Lower lobe of right lung (tissue), 2 donors: ENCODE measurements at regions not wholly inside any gene's neighbourhood (a gene's known extent, or its start where the extent isn't known, plus 50 kb on each side); places are given as distances from the start of the nearest gene placed in this dataset.
"Not testable (repeated sequence)": the region's sequence is repeated elsewhere in the genome, so short reads cannot be mapped to it uniquely, and the experiment has no call there.

ENCODE experiments used
- ATAC-seq, 2 donors: fragments of 200-7000 bp; cut with Tn5 transposase; one replicate each; pipeline ENCODE4 v1.9.1; 2020 to 2022; ENCODE audit warnings: mild to moderate bottlenecking in 2 of 2, moderate library complexity in 2 of 2
- DNase-seq: peaks from one replicate; pipeline ENCODE4 v3.0.0-alpha.2; 2020
- H3K27ac ChIP-seq: fragments of 200-600 bp; one replicate; pipeline ENCODE4 v1.8.0; 2022
- H3K27me3 ChIP-seq: fragments of 200-600 bp; one replicate; pipeline ENCODE4 v1.8.0; 2022; ENCODE audit warnings: low read depth
- H3K36me3 ChIP-seq: fragments of 200-600 bp; one replicate; pipeline ENCODE4 v1.8.0; 2022; ENCODE audit warnings: mild to moderate bottlenecking
- H3K4me1 ChIP-seq: fragments of 200-600 bp; one replicate; pipeline ENCODE4 v1.8.0; 2022
- H3K4me3 ChIP-seq: fragments of 200-600 bp; one replicate; pipeline ENCODE4 v1.8.0; 2022; ENCODE audit warnings: mild to moderate bottlenecking
- H3K9me3 ChIP-seq: fragments of 200-600 bp; one replicate; pipeline ENCODE4 v1.8.0; 2022
- CTCF ChIP-seq: fragments of 200-600 bp; IDR thresholded peaks from one replicate; pipeline ENCODE4 v1.8.0; 2022; ENCODE audit warnings: antibody characterized with exemption, mild to moderate bottlenecking
- intact Hi-C: fragments of 100-400 bp; cut with DNase I; formaldehyde crosslinking; loops from one replicate; pipeline ENCODE4 v1.11.0; 2022
- donor health status: DM: no; HTN: yes; CAD: no; lungs with severe emphysema.

DNA sequence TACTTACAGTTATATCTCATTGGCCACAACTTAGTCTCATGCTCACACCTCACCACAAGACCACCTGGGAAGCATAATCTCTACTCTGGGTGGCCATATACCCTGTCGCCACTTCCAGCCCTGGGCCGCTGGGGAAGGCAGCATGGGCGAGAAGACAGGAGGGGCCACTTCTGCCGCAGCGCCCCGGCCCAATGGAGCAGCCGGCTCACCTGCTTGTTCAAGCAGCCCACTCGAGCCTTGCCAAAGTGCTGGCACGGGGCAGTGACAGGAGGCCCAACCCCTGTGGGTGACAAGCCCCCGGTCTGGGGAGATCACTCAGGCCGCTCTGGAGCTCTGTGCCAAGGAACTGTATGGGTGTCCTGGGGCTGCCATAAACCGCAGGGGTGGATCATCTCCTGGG lies 203.4 kb downstream of the CCT8L2 start:
- intact Hi-C loops, ATAC-seq, DNase-seq: not testable (repeated sequence)

DNA sequence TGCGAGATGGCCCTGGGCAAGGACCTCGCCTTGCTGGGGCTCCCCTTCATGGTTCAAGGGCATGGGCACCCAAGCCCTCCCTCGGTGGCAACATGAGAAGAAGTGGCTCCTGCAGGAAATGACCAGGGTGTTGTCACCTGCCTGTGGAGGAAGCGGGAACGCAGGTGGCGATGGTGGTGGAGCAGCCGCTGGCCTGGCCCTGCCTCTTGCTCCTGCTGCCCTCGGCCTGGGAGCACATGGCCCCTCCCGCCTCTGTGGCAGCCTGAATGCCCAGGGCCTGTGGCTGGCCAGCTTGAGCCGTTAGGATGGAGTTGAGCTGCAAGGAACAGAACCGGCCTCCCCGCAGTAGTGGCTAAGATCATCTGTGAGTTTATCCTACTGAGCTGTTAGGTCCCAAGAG lies 204.0 kb downstream of the CCT8L2 start:
- H3K36me3 ChIP-seq, H3K9me3 ChIP-seq, H3K4me1 ChIP-seq, ATAC-seq, intact Hi-C loops, DNase-seq, H3K4me3 ChIP-seq, H3K27me3 ChIP-seq, H3K27ac ChIP-seq: not testable (repeated sequence)

More for the DNA sequence above, 203.4 kb downstream of the CCT8L2 start:
- H3K4me1 ChIP-seq, H3K4me3 ChIP-seq, H3K9me3 ChIP-seq, H3K27me3 ChIP-seq, H3K27ac ChIP-seq, H3K36me3 ChIP-seq: not testable (repeated sequence)

DNA sequence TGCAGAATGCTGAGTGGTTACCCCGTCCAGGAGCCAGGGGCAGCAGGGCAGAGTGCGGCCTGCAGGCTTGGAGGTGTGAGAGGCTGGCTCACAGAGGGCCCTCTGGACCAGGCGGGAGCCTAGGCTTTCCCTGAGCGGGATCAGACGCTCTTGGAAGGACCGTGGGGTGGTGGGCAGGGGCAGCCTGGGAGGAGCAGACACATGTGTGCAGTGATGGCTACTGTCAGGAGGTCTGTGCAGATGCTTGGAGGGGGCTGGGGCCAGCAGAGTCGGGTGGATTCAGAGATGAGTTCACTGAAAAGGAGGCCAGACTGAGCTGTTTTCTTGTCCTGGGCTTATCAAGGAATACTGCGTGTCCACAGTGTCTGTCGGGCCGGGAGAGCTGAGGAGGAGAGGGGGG lies 204.5 kb downstream of the CCT8L2 start:
- intact Hi-C loops: not testable (repeated sequence)

GRCh38 chr22:16387543-16387942 lies 205.1 kb downstream of the CCT8L2 start:
- DNase-seq, H3K4me3 ChIP-seq, H3K9me3 ChIP-seq, ATAC-seq, H3K27me3 ChIP-seq, H3K4me1 ChIP-seq, H3K36me3 ChIP-seq, H3K27ac ChIP-seq, intact Hi-C loops: not testable (repeated sequence)

More for the DNA sequence above, 204.5 kb downstream of the CCT8L2 start:
- DNase-seq, H3K9me3 ChIP-seq, H3K27me3 ChIP-seq, H3K4me1 ChIP-seq, H3K4me3 ChIP-seq, H3K27ac ChIP-seq, H3K36me3 ChIP-seq, ATAC-seq: not testable (repeated sequence)

DNA sequence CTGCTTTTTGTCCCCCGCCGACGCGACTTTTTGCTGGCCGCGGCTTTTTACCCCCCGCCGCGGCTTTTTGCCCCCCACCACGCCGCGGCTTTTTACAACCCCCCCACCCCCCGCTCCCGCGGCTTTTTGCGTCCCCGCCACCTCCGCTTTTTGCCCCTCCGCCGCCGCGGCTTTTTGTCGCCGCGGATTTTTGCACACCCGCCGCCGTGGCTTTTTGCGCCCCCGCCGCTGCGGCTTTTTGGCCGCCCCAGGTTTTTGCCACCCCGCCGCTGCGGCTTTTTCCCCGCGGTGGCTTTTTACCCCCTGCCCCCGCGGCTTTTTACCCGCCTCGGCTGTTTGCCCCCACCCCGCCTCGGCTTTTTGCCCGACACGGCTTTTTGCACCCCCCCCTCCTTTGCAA lies 205.5 kb downstream of the CCT8L2 start:
- intact Hi-C loops: no loop called here
- H3K27ac ChIP-seq: no peak overlapping the region
- ATAC-seq (no peak), DNase-seq (no peak)
- no peaks in the 10 kb centered on the region for H3K27me3 ChIP-seq
- no peak for TF ChIP-seq CTCF
- no peaks in the 10 kb centered on the region for H3K36me3 ChIP-seq
- H3K4me1 ChIP-seq: no peaks in the 10 kb centered on the region
- no peaks in the 10 kb centered on the region for H3K9me3 ChIP-seq
- no peak overlapping the region for H3K4me3 ChIP-seq

- H3K4me3 ChIP-seq, ATAC-seq, H3K27ac ChIP-seq, H3K27me3 ChIP-seq, H3K4me1 ChIP-seq, intact Hi-C loops, DNase-seq, H3K9me3 ChIP-seq, H3K36me3 ChIP-seq: not testable (repeated sequence)
Observed at GRCh38 chr22:16361328-16361727, 231.3 kb downstream of the CCT8L2 start.

GRCh38 chr22:16352637-16353036 lies 240.0 kb downstream of the CCT8L2 start:
- H3K4me1 ChIP-seq, H3K36me3 ChIP-seq, H3K27me3 ChIP-seq, H3K9me3 ChIP-seq, H3K4me3 ChIP-seq, DNase-seq, intact Hi-C loops, H3K27ac ChIP-seq: not testable (repeated sequence)
- ATAC-seq: peak; percentile 79 to 88

GRCh38 chr22:16347083-16347482 lies 245.5 kb downstream of the CCT8L2 start:
- H3K4me3 ChIP-seq, H3K27ac ChIP-seq, H3K27me3 ChIP-seq, H3K4me1 ChIP-seq, intact Hi-C loops, H3K36me3 ChIP-seq, ATAC-seq, DNase-seq, H3K9me3 ChIP-seq: not testable (repeated sequence)

GRCh38 chr22:16315565-16315964 lies 277.0 kb downstream of the CCT8L2 start:
- H3K27me3 ChIP-seq, H3K36me3 ChIP-seq, H3K9me3 ChIP-seq, H3K4me1 ChIP-seq, H3K27ac ChIP-seq, intact Hi-C loops, H3K4me3 ChIP-seq, DNase-seq: not testable (repeated sequence)
- peak in 1 of 2 donors; percentile 54 for ATAC-seq
